ENCODE measurements at regions not wholly inside any gene's neighbourhood (a gene's known extent, or its start where the extent isn't known, plus 50 kb on each side); places are given as distances from the start of the nearest gene placed in this dataset.

DNA sequence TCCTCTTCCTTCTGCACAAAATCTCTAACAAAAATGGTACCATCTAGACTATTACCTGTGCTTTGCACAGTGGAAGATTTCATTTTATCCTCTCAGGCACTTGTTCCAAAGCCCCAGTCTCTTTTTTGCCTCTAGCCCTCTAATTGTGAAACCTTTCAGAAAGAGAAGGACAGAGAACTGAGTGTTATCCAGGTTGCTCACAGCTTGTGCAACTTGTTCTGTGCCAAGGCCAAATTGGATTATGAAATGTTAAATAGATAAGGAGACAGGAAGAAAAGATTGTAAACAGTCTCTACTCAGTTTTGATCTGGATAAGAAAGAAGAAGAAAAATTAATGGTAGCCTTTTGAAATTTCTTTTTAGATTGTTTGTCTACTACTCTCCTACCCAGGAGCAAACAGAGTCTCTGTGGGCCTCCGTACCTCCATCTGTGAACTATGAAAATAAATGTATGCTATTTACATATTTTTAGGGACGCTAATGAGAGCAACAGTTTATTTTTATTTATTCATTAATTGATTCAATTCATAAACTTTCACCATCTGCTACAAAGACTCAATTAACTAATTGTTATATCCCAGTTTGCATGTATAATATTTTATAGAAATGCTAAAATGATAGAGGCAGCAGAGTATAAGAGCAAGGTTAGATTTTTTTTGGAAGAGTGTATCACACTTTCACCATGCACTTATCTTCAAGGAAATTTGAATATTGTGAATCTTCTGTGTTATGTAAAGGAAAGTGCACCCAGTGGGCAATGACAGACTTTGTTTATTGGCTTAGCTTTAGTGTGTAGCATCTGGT, 339.0 kb upstream of the ETAA1 start:
- Histone ChIP-seq H3K27ac (ENCODE audit: low read depth in 2 of 2, low read length in 2 of 2) (no peak overlapping the region), H3K9me3 (ENCODE audit: control insufficient read depth in 2 of 2, low read length in 2 of 2) (no peaks in the 10 kb centered on the region)

DNA sequence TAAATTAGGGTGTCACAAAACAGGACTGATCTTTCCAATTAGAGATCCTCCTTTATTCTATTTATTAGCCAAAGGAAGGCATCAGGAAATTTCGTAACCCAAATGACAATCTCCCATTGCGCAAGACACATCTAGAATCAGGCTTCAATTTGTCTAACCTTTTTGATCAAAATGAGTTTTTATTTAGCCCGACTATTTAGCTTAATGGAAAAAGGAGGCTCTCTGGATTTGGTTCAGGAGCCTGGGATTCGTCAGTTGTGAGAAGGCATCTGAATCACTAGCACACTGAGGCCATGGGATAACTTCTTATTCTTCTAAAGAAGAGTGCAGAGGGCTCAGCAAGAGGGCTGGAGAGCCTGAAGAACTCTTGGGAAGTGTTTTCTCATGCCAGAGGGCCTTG, 332.1 kb upstream of the ETAA1 start:
- no peak overlapping the region for H3K27ac ChIP-seq (ENCODE audit: low read depth in 2 of 2, low read length in 2 of 2)

More for the DNA sequence above, 339.0 kb upstream of the ETAA1 start:
- no peaks in the 10 kb centered on the region for H3K4me1 ChIP-seq (ENCODE audit: control insufficient read depth in 2 of 2, insufficient read depth in 2 of 2, low read length in 2 of 2)
- no peak overlapping the region for H3K4me3 ChIP-seq (ENCODE audit: low read length in 2 of 2)
- H3K36me3 ChIP-seq (ENCODE audit: control insufficient read depth in 2 of 2, insufficient read depth in 2 of 2, low read length in 2 of 2), result no peaks in the 10 kb centered on the region
- H3K9ac ChIP-seq (ENCODE audit: low read depth in 1 of 2, low read length in 2 of 2), result no peak overlapping the region
- no peaks in the 10 kb centered on the region for H3K27me3 ChIP-seq (ENCODE audit: control insufficient read depth in 2 of 2, insufficient read depth in 2 of 2, low read length in 2 of 2)

DNA sequence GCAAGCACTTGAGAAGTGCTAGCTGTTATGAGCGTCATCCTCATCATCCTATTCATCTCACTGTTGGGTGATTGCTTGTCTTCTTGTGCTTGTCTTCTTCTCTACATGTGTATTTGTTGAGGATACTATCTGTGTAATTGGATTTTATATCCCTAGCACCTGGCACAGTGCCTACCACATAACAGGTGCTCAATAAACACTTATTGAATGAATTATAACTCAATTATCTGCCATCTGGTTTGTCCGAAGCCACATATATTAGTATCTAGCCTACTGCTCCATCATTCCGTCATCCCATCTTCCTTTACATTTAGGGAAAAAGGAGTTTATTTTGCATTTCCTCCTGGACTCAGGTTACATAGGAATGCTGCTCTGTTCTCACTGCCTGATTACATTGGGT, 330.4 kb upstream of the ETAA1 start:
- no peak overlapping the region for H3K27ac ChIP-seq (ENCODE audit: low read depth in 2 of 2, low read length in 2 of 2)
- no peak overlapping the region for H3K4me3 ChIP-seq (ENCODE audit: low read length in 2 of 2)
- no peaks in the 10 kb centered on the region for H3K4me1 ChIP-seq (ENCODE audit: control insufficient read depth in 2 of 2, insufficient read depth in 2 of 2, low read length in 2 of 2)
- H3K27me3 ChIP-seq (ENCODE audit: control insufficient read depth in 2 of 2, insufficient read depth in 2 of 2, low read length in 2 of 2), result no peaks in the 10 kb centered on the region
- H3K9ac ChIP-seq (ENCODE audit: low read depth in 1 of 2, low read length in 2 of 2), result no peak overlapping the region
- H3K9me3 ChIP-seq (ENCODE audit: control insufficient read depth in 2 of 2, low read length in 2 of 2), result no peaks in the 10 kb centered on the region
- H3K36me3 ChIP-seq (ENCODE audit: control insufficient read depth in 2 of 2, insufficient read depth in 2 of 2, low read length in 2 of 2), result no peaks in the 10 kb centered on the region

More for the DNA sequence above, 332.1 kb upstream of the ETAA1 start:
- no peak overlapping the region for H3K4me3 ChIP-seq (ENCODE audit: low read length in 2 of 2)
- H3K4me1 ChIP-seq (ENCODE audit: control insufficient read depth in 2 of 2, insufficient read depth in 2 of 2, low read length in 2 of 2), result no peaks in the 10 kb centered on the region
- H3K9ac ChIP-seq (ENCODE audit: low read depth in 1 of 2, low read length in 2 of 2), result no peak overlapping the region
- H3K9me3 ChIP-seq (ENCODE audit: control insufficient read depth in 2 of 2, low read length in 2 of 2), result no peaks in the 10 kb centered on the region
- no peaks in the 10 kb centered on the region for H3K27me3 ChIP-seq (ENCODE audit: control insufficient read depth in 2 of 2, insufficient read depth in 2 of 2, low read length in 2 of 2)
- no peaks in the 10 kb centered on the region for H3K36me3 ChIP-seq (ENCODE audit: control insufficient read depth in 2 of 2, insufficient read depth in 2 of 2, low read length in 2 of 2)

DNA sequence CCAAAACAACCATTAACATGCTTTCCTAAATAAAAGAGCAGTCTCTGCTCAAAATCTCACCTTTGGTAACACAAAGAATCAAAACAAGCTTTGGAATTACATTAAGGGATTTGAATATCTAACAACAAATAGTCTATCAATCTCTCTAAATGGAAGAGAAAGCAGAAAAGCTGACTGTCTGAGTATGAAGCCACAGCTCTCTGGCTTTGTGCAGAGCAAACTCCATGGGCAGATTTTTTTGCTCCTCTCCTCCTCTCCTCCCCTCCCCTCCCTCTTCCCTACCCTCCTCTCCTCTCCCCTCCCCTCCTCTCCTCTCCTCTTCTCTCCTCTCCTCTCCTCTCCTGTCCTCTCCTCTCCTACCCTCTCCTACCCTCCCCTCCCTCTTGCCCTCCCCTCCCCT, 329.5 kb upstream of the ETAA1 start:
- H3K9ac ChIP-seq (ENCODE audit: low read depth in 1 of 2, low read length in 2 of 2), result no peak overlapping the region
- H3K9me3 ChIP-seq (ENCODE audit: control insufficient read depth in 2 of 2, low read length in 2 of 2), result no peaks in the 10 kb centered on the region
- H3K27me3 ChIP-seq (ENCODE audit: control insufficient read depth in 2 of 2, insufficient read depth in 2 of 2, low read length in 2 of 2), result no peaks in the 10 kb centered on the region
- no peaks in the 10 kb centered on the region for H3K4me1 ChIP-seq (ENCODE audit: control insufficient read depth in 2 of 2, insufficient read depth in 2 of 2, low read length in 2 of 2)
- no peak overlapping the region for H3K4me3 ChIP-seq (ENCODE audit: low read length in 2 of 2)
- H3K36me3 ChIP-seq (ENCODE audit: control insufficient read depth in 2 of 2, insufficient read depth in 2 of 2, low read length in 2 of 2), result no peaks in the 10 kb centered on the region
- no peak overlapping the region for H3K27ac ChIP-seq (ENCODE audit: low read depth in 2 of 2, low read length in 2 of 2)

DNA sequence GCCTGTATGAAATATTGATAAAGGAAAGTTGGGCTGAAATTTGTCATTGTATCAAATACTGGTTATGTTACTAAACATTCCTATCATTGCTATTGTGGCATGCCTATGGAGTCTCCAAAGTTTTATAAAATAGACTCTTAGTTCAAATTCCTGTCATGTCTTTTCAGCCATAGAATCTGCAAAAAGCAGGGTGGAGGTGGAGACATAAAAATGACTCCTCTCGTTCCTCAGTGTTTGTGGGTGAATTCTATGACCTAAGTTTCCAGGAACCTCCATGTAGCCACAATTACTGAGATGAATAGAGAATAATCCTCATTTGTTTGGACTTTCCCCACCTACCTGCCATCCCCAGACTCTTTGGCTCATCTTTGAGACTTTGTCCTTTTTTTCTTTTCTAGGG, 326.3 kb upstream of the ETAA1 start:
- Histone ChIP-seq H3K9ac (ENCODE audit: low read depth in 1 of 2, low read length in 2 of 2) (no peak overlapping the region), H3K4me1 (ENCODE audit: control insufficient read depth in 2 of 2, insufficient read depth in 2 of 2, low read length in 2 of 2) (no peaks in the 10 kb centered on the region), H3K9me3 (ENCODE audit: control insufficient read depth in 2 of 2, low read length in 2 of 2) (no peaks in the 10 kb centered on the region), H3K27ac (ENCODE audit: low read depth in 2 of 2, low read length in 2 of 2) (no peak overlapping the region), H3K36me3 (ENCODE audit: control insufficient read depth in 2 of 2, insufficient read depth in 2 of 2, low read length in 2 of 2) (no peaks in the 10 kb centered on the region), H3K4me3 (ENCODE audit: low read length in 2 of 2) (no peak overlapping the region), H3K27me3 (ENCODE audit: control insufficient read depth in 2 of 2, insufficient read depth in 2 of 2, low read length in 2 of 2) (no peaks in the 10 kb centered on the region)

DNA sequence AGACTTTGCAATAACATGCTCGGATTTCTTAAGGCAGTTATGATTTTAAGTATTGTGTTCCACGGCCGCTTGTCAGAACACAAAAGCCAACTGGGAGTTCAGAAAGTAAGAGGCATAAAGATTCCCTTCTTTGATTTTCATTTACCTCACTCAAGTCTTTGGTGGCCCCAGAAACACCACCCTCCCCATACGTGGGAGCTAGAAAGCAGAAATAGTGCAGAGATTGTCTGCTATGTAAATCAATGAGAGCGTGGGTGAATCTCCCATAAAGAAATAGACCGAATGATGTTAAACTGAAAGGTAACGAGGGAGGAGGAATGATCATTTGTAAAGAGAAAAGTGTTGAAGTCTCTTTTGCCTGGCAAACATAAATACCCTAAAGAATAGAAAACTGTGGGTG, 322.1 kb upstream of the ETAA1 start:
- no peak overlapping the region for H3K9ac ChIP-seq (ENCODE audit: low read depth in 1 of 2, low read length in 2 of 2)
- H3K4me3 ChIP-seq (ENCODE audit: low read length in 2 of 2), result no peak overlapping the region
- H3K9me3 ChIP-seq (ENCODE audit: control insufficient read depth in 2 of 2, low read length in 2 of 2), result no peaks in the 10 kb centered on the region
- no peaks in the 10 kb centered on the region for H3K36me3 ChIP-seq (ENCODE audit: control insufficient read depth in 2 of 2, insufficient read depth in 2 of 2, low read length in 2 of 2)
- no peaks in the 10 kb centered on the region for H3K4me1 ChIP-seq (ENCODE audit: control insufficient read depth in 2 of 2, insufficient read depth in 2 of 2, low read length in 2 of 2)
- H3K27ac ChIP-seq (ENCODE audit: low read depth in 2 of 2, low read length in 2 of 2), result no peak overlapping the region
- H3K27me3 ChIP-seq (ENCODE audit: control insufficient read depth in 2 of 2, insufficient read depth in 2 of 2, low read length in 2 of 2), result no peaks in the 10 kb centered on the region

DNA sequence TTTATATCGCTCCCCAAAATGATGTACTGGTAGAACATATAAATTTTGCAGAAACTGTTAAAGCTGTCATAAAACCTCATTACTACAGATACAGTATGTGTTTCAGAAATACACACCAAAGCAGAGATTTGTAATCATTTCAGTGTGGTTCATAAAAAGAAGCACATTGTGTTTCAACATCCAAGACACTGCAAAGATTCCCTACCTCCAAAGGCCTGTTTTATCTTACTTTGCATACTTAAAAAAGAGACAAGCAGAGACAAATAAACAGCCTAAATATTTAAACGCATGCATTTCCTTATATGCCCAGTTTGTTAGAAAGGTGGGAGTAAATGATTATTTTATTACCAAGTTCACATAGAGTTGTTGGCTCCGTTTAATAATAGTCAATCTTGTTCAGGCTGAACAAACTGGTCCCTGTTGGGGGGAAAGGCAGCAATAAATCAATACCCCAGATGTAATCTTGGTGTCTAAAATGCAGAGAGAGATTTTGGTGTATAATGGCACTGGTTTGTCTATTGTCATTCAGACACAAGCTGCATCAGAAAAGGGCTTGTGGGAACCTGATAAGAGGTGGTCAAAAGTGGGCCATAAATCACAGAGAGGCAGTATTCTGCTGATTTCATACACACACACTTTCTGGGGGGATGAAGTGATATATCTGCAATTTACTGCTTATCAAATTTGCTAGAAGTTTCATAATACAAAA, 321.4 kb upstream of the ETAA1 start:
- Histone ChIP-seq H3K36me3 (ENCODE audit: control insufficient read depth in 2 of 2, insufficient read depth in 2 of 2, low read length in 2 of 2) (no peaks in the 10 kb centered on the region), H3K9me3 (ENCODE audit: control insufficient read depth in 2 of 2, low read length in 2 of 2) (no peaks in the 10 kb centered on the region), H3K9ac (ENCODE audit: low read depth in 1 of 2, low read length in 2 of 2) (no peak overlapping the region), H3K4me3 (ENCODE audit: low read length in 2 of 2) (no peak overlapping the region), H3K4me1 (ENCODE audit: control insufficient read depth in 2 of 2, insufficient read depth in 2 of 2, low read length in 2 of 2) (no peaks in the 10 kb centered on the region), H3K27me3 (ENCODE audit: control insufficient read depth in 2 of 2, insufficient read depth in 2 of 2, low read length in 2 of 2) (no peaks in the 10 kb centered on the region), H3K27ac (ENCODE audit: low read depth in 2 of 2, low read length in 2 of 2) (no peak overlapping the region)

DNA sequence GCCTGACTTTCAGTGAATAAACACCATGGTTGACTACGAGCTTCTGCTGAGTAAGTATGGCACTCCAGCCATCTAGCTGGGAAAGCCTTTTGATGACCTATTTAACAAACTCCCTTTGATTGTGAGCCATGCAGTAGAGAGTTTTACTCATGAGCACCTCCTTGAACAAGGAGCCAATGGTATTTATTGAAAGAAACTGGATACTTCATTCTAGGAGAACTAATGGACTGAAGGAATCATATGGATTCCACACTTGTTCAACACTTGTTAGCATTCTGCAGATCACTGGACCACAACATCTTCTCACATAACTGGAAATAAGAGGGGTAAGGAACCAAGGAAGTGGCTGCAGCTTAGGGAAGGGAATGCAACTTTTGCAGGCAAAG, 320.9 kb upstream of the ETAA1 start:
- Histone ChIP-seq H3K27ac (ENCODE audit: low read depth in 2 of 2, low read length in 2 of 2) (no peak overlapping the region), H3K9ac (ENCODE audit: low read depth in 1 of 2, low read length in 2 of 2) (no peak overlapping the region), H3K9me3 (ENCODE audit: control insufficient read depth in 2 of 2, low read length in 2 of 2) (no peaks in the 10 kb centered on the region), H3K4me3 (ENCODE audit: low read length in 2 of 2) (no peak overlapping the region), H3K27me3 (ENCODE audit: control insufficient read depth in 2 of 2, insufficient read depth in 2 of 2, low read length in 2 of 2) (no peaks in the 10 kb centered on the region), H3K4me1 (ENCODE audit: control insufficient read depth in 2 of 2, insufficient read depth in 2 of 2, low read length in 2 of 2) (no peaks in the 10 kb centered on the region), H3K36me3 (ENCODE audit: control insufficient read depth in 2 of 2, insufficient read depth in 2 of 2, low read length in 2 of 2) (no peaks in the 10 kb centered on the region)

DNA sequence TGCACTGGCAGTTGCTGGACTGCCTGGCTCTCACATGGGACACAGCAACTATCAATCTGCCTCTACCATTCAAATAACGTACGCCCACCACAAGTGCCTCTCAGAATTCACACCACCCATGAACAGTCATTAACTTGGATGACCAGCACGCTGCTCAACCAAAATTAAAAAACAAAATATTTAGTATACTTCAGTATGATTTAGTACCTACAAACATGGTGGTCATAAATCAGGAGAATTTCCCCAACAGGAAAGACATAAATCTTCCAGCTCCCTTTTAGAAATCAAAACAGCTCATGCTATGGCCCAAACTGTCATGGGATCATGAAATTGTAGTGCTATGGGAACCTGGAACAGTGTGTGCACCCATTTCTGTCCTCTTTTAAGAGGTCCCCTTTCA, 317.4 kb upstream of the ETAA1 start:
- Histone ChIP-seq H3K9ac (ENCODE audit: low read depth in 1 of 2, low read length in 2 of 2) (no peak overlapping the region), H3K27me3 (ENCODE audit: control insufficient read depth in 2 of 2, insufficient read depth in 2 of 2, low read length in 2 of 2) (no peaks in the 10 kb centered on the region), H3K36me3 (ENCODE audit: control insufficient read depth in 2 of 2, insufficient read depth in 2 of 2, low read length in 2 of 2) (no peaks in the 10 kb centered on the region), H3K27ac (ENCODE audit: low read depth in 2 of 2, low read length in 2 of 2) (no peak overlapping the region), H3K4me3 (ENCODE audit: low read length in 2 of 2) (no peak overlapping the region), H3K9me3 (ENCODE audit: control insufficient read depth in 2 of 2, low read length in 2 of 2) (no peaks in the 10 kb centered on the region), H3K4me1 (ENCODE audit: control insufficient read depth in 2 of 2, insufficient read depth in 2 of 2, low read length in 2 of 2) (no peaks in the 10 kb centered on the region)

DNA sequence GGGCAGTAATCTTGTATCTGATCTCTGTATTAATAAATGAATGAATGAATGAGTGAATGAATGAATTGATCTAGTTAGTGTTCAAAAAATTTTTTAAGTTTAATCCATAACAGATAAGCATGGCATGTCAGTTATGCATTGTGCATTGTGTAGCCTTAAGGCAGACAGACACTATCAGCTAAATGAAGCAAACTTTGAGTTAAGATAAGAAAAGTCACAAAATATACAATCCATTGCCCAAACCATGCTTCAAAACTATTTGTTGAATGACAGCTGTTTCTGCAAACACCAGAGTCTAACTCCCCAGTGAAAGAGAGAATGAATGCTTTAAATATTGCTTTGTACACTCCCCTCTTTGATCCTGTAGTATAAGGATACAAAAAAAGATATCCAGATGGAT, 314.3 kb upstream of the ETAA1 start:
- Histone ChIP-seq H3K36me3 (ENCODE audit: control insufficient read depth in 2 of 2, insufficient read depth in 2 of 2, low read length in 2 of 2) (no peaks in the 10 kb centered on the region), H3K4me3 (ENCODE audit: low read length in 2 of 2) (no peak overlapping the region), H3K9me3 (ENCODE audit: control insufficient read depth in 2 of 2, low read length in 2 of 2) (no peaks in the 10 kb centered on the region), H3K27ac (ENCODE audit: low read depth in 2 of 2, low read length in 2 of 2) (no peak overlapping the region), H3K9ac (ENCODE audit: low read depth in 1 of 2, low read length in 2 of 2) (no peak overlapping the region), H3K4me1 (ENCODE audit: control insufficient read depth in 2 of 2, insufficient read depth in 2 of 2, low read length in 2 of 2) (no peaks in the 10 kb centered on the region), H3K27me3 (ENCODE audit: control insufficient read depth in 2 of 2, insufficient read depth in 2 of 2, low read length in 2 of 2) (no peaks in the 10 kb centered on the region)

All from mucosa of rectum (tissue), 2 donors.